ENCODE measurements at regions not wholly inside any gene's neighbourhood (a gene's known extent, or its start where the extent isn't known, plus 50 kb on each side); places are given as distances from the start of the nearest gene placed in this dataset.

DNA sequence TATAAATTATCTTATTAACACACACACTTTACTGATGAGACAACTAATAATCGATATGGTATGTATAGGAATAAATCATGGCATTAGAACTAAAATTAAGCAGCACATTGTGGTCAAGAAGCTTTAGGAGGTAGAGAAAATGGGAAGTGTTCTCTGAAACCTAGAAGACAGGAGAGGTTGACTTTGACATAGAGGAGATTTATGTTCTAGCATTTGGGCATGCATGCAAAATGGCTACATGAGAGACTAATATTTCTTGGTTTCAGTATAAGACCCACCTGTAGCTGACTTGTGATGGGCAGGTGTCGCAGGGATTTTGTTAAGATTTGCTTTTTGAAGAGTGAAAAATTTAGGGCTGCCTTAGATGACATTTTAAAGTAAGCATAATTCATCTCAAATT is 209.7 kb upstream of the POU1F1 start:
- no peak for TF ChIP-seq POLR2AphosphoS5 (IDR thresholded peaks at IDR 0.05)
- TF ChIP-seq, protein P1, sequence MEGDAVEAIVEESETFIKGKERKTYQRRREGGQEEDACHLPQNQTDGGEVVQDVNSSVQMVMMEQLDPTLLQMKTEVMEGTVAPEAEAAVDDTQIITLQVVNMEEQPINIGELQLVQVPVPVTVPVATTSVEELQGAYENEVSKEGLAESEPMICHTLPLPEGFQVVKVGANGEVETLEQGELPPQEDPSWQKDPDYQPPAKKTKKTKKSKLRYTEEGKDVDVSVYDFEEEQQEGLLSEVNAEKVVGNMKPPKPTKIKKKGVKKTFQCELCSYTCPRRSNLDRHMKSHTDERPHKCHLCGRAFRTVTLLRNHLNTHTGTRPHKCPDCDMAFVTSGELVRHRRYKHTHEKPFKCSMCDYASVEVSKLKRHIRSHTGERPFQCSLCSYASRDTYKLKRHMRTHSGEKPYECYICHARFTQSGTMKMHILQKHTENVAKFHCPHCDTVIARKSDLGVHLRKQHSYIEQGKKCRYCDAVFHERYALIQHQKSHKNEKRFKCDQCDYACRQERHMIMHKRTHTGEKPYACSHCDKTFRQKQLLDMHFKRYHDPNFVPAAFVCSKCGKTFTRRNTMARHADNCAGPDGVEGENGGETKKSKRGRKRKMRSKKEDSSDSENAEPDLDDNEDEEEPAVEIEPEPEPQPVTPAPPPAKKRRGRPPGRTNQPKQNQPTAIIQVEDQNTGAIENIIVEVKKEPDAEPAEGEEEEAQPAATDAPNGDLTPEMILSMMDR (IDR thresholded peaks at IDR 0.05), result no peak
- TF ChIP-seq POLR2A (IDR thresholded peaks at IDR 0.05), result no peak
